Retinal pigment epithelial cell (primary cell): ENCODE measurements at regions not wholly inside any gene's neighbourhood (a gene's known extent, or its start where the extent isn't known, plus 50 kb on each side); places are given as distances from the start of the nearest gene placed in this dataset.
"Not testable (repeated sequence)": the region's sequence is repeated elsewhere in the genome, so short reads cannot be mapped to it uniquely, and the experiment has no call there.

Experiments
- DNase-seq: peaks from one replicate; pipeline ENCODE4 v3.0.0-alpha.2; 2010; ENCODE audit warnings: low read depth
- H3K4me3 ChIP-seq: 2 replicates; pipeline ENCODE4 v1.5.1; 2011; ENCODE audit warnings: mild to moderate bottlenecking, low read length, control low read depth, moderate library complexity
- TF ChIP-seq, protein P1 (sequence below): conservative IDR thresholded peaks from 2 replicates; pipeline ENCODE4 v1.5.1; 2011; ENCODE audit warnings: low read depth, low read length, control low read depth, inconsistent platforms

DNA sequence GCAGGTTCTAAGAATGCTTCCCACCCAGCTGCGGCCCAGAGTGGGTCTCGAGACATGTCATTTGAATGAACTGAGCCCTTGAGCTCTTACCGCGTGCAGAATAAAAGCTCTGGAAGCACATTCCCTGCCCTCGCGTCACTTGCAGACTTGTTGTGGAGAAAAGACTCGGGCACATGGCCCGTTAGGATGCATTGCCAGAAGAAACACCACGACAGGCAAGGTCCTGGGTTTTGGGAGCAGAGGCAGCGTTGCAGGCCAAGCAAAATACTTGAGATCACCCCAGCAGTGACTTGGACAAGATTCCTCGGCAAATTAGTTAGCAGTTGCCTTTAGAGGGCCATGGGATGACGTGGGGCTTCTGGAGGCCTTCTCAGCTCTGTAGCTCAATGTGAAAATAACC lies 170.8 kb upstream of the MSX2 start:
- no peak overlapping the region for H3K4me3 ChIP-seq
- TF ChIP-seq, protein P1, sequence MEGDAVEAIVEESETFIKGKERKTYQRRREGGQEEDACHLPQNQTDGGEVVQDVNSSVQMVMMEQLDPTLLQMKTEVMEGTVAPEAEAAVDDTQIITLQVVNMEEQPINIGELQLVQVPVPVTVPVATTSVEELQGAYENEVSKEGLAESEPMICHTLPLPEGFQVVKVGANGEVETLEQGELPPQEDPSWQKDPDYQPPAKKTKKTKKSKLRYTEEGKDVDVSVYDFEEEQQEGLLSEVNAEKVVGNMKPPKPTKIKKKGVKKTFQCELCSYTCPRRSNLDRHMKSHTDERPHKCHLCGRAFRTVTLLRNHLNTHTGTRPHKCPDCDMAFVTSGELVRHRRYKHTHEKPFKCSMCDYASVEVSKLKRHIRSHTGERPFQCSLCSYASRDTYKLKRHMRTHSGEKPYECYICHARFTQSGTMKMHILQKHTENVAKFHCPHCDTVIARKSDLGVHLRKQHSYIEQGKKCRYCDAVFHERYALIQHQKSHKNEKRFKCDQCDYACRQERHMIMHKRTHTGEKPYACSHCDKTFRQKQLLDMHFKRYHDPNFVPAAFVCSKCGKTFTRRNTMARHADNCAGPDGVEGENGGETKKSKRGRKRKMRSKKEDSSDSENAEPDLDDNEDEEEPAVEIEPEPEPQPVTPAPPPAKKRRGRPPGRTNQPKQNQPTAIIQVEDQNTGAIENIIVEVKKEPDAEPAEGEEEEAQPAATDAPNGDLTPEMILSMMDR, result no peak
- DNase-seq, result no peak

DNA sequence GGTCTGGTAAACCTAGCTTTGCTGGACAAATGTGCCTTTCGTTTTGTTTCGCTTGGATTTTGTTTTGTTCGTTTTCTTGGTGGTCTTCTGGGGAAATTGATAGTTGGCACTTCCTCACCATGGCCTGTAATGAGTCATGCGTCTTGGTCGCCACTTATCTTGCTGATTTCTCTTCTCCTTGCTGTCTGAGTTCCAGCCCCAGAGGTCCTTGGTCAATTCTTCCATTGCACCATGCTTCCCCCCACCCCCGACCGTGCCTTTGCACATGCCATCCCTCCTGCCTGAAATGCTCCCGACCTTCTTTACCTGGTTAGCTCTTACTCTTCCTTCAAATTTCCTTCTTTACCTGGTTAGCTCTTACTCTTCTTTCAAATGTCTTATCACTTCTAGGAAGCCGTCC lies 168.7 kb upstream of the MSX2 start:
- TF ChIP-seq, protein P1, result no peak
- DNase-seq, result no peak
- H3K4me3 ChIP-seq, result no peak overlapping the region

DNA sequence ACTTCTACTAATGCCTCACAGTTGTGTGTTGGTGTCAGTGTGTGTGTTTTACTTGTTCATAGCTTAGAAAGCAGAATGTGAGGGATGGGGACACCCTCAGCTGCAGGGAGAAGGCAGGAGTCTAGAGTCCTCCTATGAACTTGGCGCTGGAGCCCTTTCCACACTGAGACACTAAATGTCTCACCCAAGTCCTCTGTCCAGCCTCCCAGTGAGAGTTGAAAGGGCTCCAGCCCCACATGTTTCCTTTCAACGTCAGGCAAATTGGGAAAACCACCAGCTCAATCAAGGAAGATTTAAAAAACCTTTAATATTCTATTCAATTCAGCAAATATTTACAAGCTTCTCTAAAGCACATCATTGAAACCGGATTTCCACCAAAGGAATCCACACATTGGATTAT lies 167.6 kb upstream of the MSX2 start:
- TF ChIP-seq, protein P1, result no peak
- no peak for DNase-seq
- no peak overlapping the region for H3K4me3 ChIP-seq

DNA sequence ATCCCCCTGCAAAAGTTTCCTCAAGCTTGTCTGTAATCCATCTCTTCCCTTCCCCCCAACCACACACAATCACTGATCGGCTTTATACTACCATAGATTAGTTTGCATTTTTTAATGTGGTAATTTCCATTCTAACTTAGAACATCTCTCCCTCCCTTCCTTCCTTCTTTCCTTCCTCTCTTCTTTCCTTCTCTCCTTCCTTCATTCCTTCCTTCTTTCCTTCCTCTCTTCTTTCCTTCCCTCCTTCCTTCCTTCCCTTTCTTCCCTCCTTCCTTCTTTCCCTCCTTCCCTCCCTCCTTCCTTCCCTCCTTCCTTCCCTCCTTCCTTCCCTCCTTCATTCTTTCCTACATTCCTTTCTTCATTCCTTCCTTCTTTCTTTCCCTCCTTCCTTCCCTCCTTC lies 166.2 kb upstream of the MSX2 start:
- TF ChIP-seq, protein P1, result no peak

DNA sequence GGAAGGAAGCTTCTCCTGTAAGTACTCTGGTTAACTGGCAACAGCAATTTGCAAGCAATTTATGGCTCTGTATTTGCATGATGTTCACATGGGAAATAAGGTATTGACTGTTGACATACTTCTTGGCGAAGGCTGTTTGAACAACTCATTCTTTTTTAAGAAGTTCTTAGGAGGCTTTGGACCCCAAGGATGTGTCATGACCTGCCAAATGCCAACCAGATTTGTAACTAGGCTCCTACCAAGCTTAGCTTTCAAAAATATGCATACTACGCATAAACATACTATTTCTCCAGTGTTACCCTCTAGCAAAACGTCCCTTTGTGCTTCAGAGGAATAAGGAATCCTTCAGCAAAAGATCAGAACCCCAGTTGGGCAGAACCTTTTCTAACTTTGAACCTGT lies 165.2 kb upstream of the MSX2 start:
- TF ChIP-seq, protein P1, result no peak
- no peak overlapping the region for H3K4me3 ChIP-seq
- peak; percentile 55 for DNase-seq

More for the DNA sequence above, 166.2 kb upstream of the MSX2 start:
- DNase-seq, result no peak
- H3K4me3 ChIP-seq, result no peak overlapping the region

DNA sequence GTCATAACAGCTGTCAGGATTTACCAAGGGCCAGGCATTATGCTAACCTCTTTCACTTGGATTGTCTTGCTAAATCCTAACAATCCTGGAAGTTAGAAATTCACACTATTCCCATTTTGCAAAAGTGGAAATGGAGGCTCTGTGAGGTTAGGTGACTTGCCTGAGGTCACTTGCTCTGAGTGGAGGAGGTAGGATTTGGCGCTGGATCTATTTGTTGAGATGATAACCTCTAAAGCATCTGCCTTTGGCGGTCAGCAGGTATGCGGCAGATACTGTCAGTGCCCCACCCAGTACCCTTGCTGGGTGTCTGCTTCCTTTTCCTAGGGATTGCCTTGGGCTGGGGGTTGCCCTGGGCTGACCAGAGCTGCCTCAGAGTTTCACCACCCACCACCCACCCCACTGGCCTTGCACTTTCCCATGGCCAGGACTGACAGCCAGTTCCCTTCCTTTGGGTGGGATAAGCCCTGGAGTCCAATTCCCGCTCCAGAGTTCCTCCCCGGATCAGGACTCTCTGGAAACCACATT lies 164.8 kb upstream of the MSX2 start:
- TF ChIP-seq, protein P1, result no peak
- DNase-seq, result no peak
- no peak overlapping the region for H3K4me3 ChIP-seq

DNA sequence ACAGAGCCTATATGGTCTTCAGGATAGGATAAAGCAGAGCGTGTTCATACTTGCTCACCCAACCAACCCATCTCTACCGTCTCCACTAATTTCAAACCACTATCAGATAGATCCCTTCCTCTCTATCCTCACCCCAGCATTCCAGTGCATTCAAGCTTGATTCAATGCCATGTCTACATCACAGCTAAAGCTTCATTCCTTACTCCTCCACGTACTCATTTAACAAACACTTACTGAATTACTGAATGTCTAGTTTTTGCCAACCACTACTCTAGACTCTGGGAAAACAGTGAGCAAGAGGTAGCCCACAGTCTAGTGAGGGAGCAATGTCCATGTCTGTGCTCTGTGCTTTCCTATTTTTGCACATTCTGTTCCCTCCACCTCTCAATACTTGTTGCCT lies 163.5 kb upstream of the MSX2 start:
- H3K4me3 ChIP-seq, result no peak overlapping the region
- peak; percentile 43 for DNase-seq
- TF ChIP-seq, protein P1, result no peak

DNA sequence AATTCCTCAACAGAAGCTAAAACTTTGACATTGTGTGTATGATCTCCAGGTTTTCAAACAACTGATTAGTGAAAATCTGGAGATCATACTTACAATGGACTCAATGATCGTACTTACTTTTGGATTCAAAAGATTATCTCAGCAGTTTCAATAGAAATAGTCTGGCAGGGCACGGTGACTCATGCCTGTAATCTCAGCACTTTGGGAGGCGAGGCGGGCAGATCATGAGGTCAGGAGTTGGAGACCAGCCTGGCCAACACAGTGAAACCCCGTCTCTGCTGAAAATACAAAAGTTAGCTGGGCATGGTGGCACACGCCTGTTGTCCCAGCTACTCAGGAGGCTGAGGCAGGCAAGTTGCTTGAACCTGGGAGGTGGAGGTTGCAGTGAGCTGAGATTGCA lies 161.3 kb upstream of the MSX2 start:
- H3K4me3 ChIP-seq, DNase-seq: not testable (repeated sequence)
